ENCODE measurements at regions not wholly inside any gene's neighbourhood (a gene's known extent, or its start where the extent isn't known, plus 50 kb on each side); places are given as distances from the start of the nearest gene placed in this dataset.

GRCh38 chr3:144167634-144168033 lies 196.0 kb downstream of the DIPK2A start:
- Mint-ChIP-seq H3K27me3 (no peaks in the 10 kb centered on the region), H3K36me3 (ENCODE audit: low read depth) (no peaks in the 10 kb centered on the region), H3K27ac (no peak overlapping the region), H3K4me1 (no peaks in the 10 kb centered on the region), H3K4me3 (no peak overlapping the region)
- DNase-seq (no peak), ATAC-seq (no peak)
- no peaks in the 10 kb centered on the region for H3K9me3 ChIP-seq (ENCODE audit: control insufficient read depth, low read length, poor library complexity, severe bottlenecking)

DNA sequence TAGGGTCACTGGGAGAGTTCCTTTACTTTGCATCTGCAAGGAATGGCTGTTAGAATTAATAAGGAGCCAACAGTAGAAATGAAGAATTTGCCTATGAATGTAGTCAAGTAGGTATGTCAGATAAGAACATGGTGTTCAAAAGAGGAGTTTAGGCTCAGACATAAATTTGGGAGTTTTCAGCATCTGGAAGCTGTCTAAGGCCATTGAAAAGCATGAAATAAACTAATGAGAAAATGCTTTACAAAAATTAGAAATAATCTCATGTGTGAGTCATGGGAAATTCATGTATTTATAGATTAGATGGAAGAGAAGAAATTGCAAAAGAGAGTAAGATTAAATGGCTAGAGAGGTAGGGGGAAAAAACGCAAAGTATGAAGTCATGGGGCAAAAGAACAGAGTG lies 201.9 kb downstream of the DIPK2A start:
- ATAC-seq (no peak), DNase-seq (no peak)
- H3K27ac Mint-ChIP-seq: no peak overlapping the region
- H3K27me3 Mint-ChIP-seq: no peaks in the 10 kb centered on the region
- no peaks in the 10 kb centered on the region for H3K9me3 ChIP-seq (ENCODE audit: control insufficient read depth, low read length, poor library complexity, severe bottlenecking)
- H3K4me3 Mint-ChIP-seq: no peak overlapping the region
- H3K4me1 Mint-ChIP-seq: no peaks in the 10 kb centered on the region
- H3K36me3 Mint-ChIP-seq (ENCODE audit: low read depth): no peaks in the 10 kb centered on the region

GRCh38 chr3:144175644-144176425 lies 204.2 kb downstream of the DIPK2A start:
- Mint-ChIP-seq H3K27ac (no peak overlapping the region), H3K27me3 (no peaks in the 10 kb centered on the region), H3K4me1 (no peaks in the 10 kb centered on the region), H3K36me3 (ENCODE audit: low read depth) (no peaks in the 10 kb centered on the region), H3K4me3 (no peak overlapping the region)
- no peaks in the 10 kb centered on the region for H3K9me3 ChIP-seq (ENCODE audit: control insufficient read depth, low read length, poor library complexity, severe bottlenecking)
- ATAC-seq (no peak), DNase-seq (no peak)

- Mint-ChIP-seq H3K27me3 (no peaks in the 10 kb centered on the region), H3K36me3 (ENCODE audit: low read depth) (no peaks in the 10 kb centered on the region), H3K4me3 (no peak overlapping the region), H3K4me1 (no peaks in the 10 kb centered on the region), H3K27ac (no peak overlapping the region)
- ATAC-seq (no peak), DNase-seq (no peak)
- no peaks in the 10 kb centered on the region for H3K9me3 ChIP-seq (ENCODE audit: control insufficient read depth, low read length, poor library complexity, severe bottlenecking)
Observed at GRCh38 chr3:144177649-144178048, 206.0 kb downstream of the DIPK2A start.

GRCh38 chr3:144178607-144179006 lies 207.0 kb downstream of the DIPK2A start:
- no peak overlapping the region for H3K27ac Mint-ChIP-seq
- H3K36me3 Mint-ChIP-seq (ENCODE audit: low read depth): no peaks in the 10 kb centered on the region
- ATAC-seq (no peak), DNase-seq (no peak)
- no peaks in the 10 kb centered on the region for H3K4me1 Mint-ChIP-seq
- no peak overlapping the region for H3K4me3 Mint-ChIP-seq
- no peaks in the 10 kb centered on the region for H3K27me3 Mint-ChIP-seq
- H3K9me3 ChIP-seq (ENCODE audit: control insufficient read depth, low read length, poor library complexity, severe bottlenecking): no peaks in the 10 kb centered on the region

DNA sequence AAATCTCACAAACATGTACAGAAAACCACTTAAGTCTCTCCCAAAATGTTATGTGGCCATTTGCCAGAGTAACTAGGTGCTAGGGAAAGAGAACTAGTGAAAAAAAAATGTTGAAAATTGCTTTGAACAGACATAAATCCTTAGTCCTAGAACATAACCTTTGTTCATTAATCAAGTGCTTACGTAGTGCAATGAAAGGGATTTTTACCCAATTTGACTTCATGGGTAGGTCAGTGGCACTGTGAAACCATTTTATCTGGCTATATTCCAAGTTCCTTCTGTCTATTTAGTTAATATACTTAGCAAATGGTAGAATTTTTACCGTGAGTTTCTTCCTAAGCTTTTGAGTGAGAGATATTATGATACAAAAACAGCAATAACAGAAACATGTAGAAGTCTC lies 209.4 kb downstream of the DIPK2A start:
- no peak for DNase-seq
- Mint-ChIP-seq H3K4me1 (no peaks in the 10 kb centered on the region), H3K27ac (no peak overlapping the region), H3K4me3 (no peak overlapping the region), H3K36me3 (ENCODE audit: low read depth) (no peaks in the 10 kb centered on the region), H3K27me3 (no peaks in the 10 kb centered on the region)
- H3K9me3 ChIP-seq (ENCODE audit: control insufficient read depth, low read length, poor library complexity, severe bottlenecking): no peaks in the 10 kb centered on the region
- ATAC-seq: no peak

- Mint-ChIP-seq H3K27me3 (no peaks in the 10 kb centered on the region), H3K36me3 (ENCODE audit: low read depth) (no peaks in the 10 kb centered on the region), H3K27ac (no peak overlapping the region), H3K4me3 (no peak overlapping the region), H3K4me1 (no peaks in the 10 kb centered on the region)
- no peak for ATAC-seq
- H3K9me3 ChIP-seq (ENCODE audit: control insufficient read depth, low read length, poor library complexity, severe bottlenecking): no peaks in the 10 kb centered on the region
- no peak for DNase-seq
Observed at GRCh38 chr3:144182501-144182900, 210.9 kb downstream of the DIPK2A start.

DNA sequence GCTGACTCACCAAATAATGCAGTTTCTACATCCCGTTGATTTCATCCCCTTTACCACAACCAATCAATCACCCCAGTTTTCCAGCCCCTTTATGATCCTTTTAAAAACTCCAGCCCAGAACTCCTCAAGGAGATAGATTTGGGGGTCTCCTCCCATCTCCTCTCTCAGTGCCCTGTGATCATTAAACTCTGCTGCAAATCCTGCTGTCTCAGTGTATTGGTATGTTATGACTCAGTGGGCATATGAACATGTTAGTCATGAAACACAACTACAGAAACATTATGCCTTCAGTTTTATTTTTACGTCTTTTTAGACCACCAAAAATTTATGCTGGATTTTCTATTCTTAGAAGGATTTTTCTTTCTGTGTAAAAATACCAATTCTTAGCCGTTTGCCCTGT lies 213.7 kb downstream of the DIPK2A start:
- no peaks in the 10 kb centered on the region for H3K9me3 ChIP-seq (ENCODE audit: control insufficient read depth, low read length, poor library complexity, severe bottlenecking)
- DNase-seq (no peak), ATAC-seq (no peak)
- H3K27ac Mint-ChIP-seq: no peak overlapping the region
- H3K27me3 Mint-ChIP-seq: no peaks in the 10 kb centered on the region
- no peaks in the 10 kb centered on the region for H3K4me1 Mint-ChIP-seq
- no peaks in the 10 kb centered on the region for H3K36me3 Mint-ChIP-seq (ENCODE audit: low read depth)
- H3K4me3 Mint-ChIP-seq: no peak overlapping the region

- peaks cover 3% of the 10 kb centered on the region for H3K9me3 ChIP-seq (ENCODE audit: control insufficient read depth, low read length, poor library complexity, severe bottlenecking)
- Mint-ChIP-seq H3K36me3 (ENCODE audit: low read depth) (no peaks in the 10 kb centered on the region), H3K4me1 (no peaks in the 10 kb centered on the region), H3K4me3 (no peak overlapping the region), H3K27ac (no peak overlapping the region), H3K27me3 (no peaks in the 10 kb centered on the region)
- DNase-seq: no peak
- no peak for ATAC-seq
Observed at GRCh38 chr3:144187531-144188210, 216.0 kb downstream of the DIPK2A start.

DNA sequence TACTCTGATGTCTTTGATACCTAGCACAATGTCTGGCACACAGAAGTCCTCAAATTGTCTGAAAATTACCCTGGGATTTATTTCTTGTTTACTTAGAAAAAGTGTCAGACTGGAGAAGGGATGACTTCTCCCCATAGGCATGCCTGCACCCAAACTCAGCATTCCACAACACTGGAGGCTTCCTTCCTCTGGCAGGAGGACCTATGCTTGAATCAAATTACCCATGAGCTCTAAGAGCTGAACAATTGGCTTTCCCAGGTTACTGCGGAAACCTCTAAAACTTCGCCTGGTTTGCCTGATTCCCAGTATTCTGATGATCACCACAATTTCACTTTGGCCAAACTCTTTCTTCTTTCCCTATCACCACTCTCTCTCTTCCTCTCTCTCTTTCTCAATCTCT lies 217.4 kb downstream of the DIPK2A start:
- no peaks in the 10 kb centered on the region for H3K27me3 Mint-ChIP-seq
- H3K9me3 ChIP-seq (ENCODE audit: control insufficient read depth, low read length, poor library complexity, severe bottlenecking): peaks cover 3% of the 10 kb centered on the region
- no peaks in the 10 kb centered on the region for H3K36me3 Mint-ChIP-seq (ENCODE audit: low read depth)
- H3K4me1 Mint-ChIP-seq: no peaks in the 10 kb centered on the region
- no peak for DNase-seq
- ATAC-seq: no peak
- H3K4me3 Mint-ChIP-seq: no peak overlapping the region
- no peak overlapping the region for H3K27ac Mint-ChIP-seq

- H3K9me3 ChIP-seq (ENCODE audit: control insufficient read depth, low read length, poor library complexity, severe bottlenecking): no peaks in the 10 kb centered on the region
- Mint-ChIP-seq H3K36me3 (ENCODE audit: low read depth) (peaks cover 2% of the 10 kb centered on the region), H3K4me1 (no peaks in the 10 kb centered on the region), H3K4me3 (no peak overlapping the region), H3K27ac (no peak overlapping the region), H3K27me3 (no peaks in the 10 kb centered on the region)
- DNase-seq: no peak
- ATAC-seq: no peak
Observed at GRCh38 chr3:144197116-144197515, 225.5 kb downstream of the DIPK2A start.

DNA sequence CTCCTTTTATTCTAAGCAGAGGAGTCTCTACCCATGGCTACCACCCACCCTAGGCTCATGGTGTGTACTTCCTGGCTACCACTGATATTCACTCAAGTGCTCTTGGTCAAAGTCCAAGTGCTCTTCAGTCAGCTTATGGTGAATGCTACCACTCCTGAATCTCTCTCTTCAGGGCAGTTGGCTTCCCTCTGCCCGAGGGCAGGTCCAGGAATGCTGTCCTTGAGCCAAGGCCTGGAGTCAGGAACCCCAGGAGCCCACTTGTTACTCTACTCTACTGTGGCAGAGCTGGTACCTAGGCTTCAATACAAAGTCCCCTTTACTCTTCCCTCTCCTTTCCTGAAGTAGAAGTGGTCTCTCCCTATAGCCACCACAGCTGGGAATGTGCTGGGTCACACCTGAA lies 226.0 kb downstream of the DIPK2A start:
- Mint-ChIP-seq H3K4me1 (no peaks in the 10 kb centered on the region), H3K36me3 (ENCODE audit: low read depth) (peaks cover 2% of the 10 kb centered on the region), H3K4me3 (no peak overlapping the region), H3K27me3 (no peaks in the 10 kb centered on the region), H3K27ac (no peak overlapping the region)
- no peaks in the 10 kb centered on the region for H3K9me3 ChIP-seq (ENCODE audit: control insufficient read depth, low read length, poor library complexity, severe bottlenecking)
- ATAC-seq (no peak), DNase-seq (no peak)

DNA sequence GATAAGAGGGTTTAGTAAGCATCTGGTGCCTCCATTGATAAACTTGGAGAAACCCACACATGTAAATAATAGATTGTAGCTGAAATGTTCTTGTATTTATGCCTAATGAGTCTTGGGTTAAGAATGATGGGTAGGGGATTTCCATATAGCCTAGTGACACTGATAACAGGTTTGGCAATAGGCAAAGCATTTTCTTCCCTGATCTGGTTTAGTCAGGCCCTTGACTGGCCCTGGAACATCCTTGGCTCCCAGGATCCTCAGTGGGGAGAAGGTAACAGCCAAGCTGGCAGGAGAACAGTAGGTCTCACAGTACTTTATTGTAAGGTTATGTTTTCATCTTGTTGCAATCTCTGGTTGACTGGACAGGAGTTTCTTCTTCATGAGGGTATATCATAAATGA lies 228.4 kb downstream of the DIPK2A start:
- ATAC-seq: no peak
- H3K36me3 Mint-ChIP-seq (ENCODE audit: low read depth): peaks cover 2% of the 10 kb centered on the region
- no peak overlapping the region for H3K4me3 Mint-ChIP-seq
- H3K27me3 Mint-ChIP-seq: no peaks in the 10 kb centered on the region
- no peak for DNase-seq
- H3K27ac Mint-ChIP-seq: no peak overlapping the region
- no peaks in the 10 kb centered on the region for H3K9me3 ChIP-seq (ENCODE audit: control insufficient read depth, low read length, poor library complexity, severe bottlenecking)
- no peaks in the 10 kb centered on the region for H3K4me1 Mint-ChIP-seq

GRCh38 chr3:144200466-144200865 lies 228.8 kb downstream of the DIPK2A start:
- Mint-ChIP-seq H3K36me3 (ENCODE audit: low read depth) (peaks cover 2% of the 10 kb centered on the region), H3K4me1 (no peaks in the 10 kb centered on the region), H3K4me3 (no peak overlapping the region), H3K27ac (no peak overlapping the region), H3K27me3 (no peaks in the 10 kb centered on the region)
- DNase-seq: no peak
- ATAC-seq: no peak
- H3K9me3 ChIP-seq (ENCODE audit: control insufficient read depth, low read length, poor library complexity, severe bottlenecking): no peaks in the 10 kb centered on the region

Measured in T-helper 17 cell (primary cell).